A549 (cell line): ENCODE measurements at regions not wholly inside any gene's neighbourhood (a gene's known extent, or its start where the extent isn't known, plus 50 kb on each side); places are given as distances from the start of the nearest gene placed in this dataset.

ENCODE experiments used
- ATAC-seq, 2 experiments: fragments of 200-7000 bp in 1 of 2; fragments of >200 bp in 1 of 2; cut with Nextera tagmentation in 1 of 2; cut with Tn5 transposase in 1 of 2; 3 replicates each; pipeline versions ENCODE4 v1.8.0 to v1.9.1; 2018 to 2020; ENCODE audit warnings: mild to moderate bottlenecking in 1 of 2, moderate library complexity in 1 of 2
- CTCF ChIA-PET: fragments of 300-600 bp; sonication (Branson Sonifier 250); formaldehyde crosslinking; extraction: SDS; loops from one replicate; lab custom pipeline; 2021; ENCODE audit warnings: antibody characterized with exemption, inconsistent platforms; lab: Yijun Ruan, JAX
- POLR2A ChIA-PET: fragments of 350-600 bp; formaldehyde crosslinking; extraction: SDS; loops from one replicate; lab custom pipeline; 2021; ENCODE audit warnings: antibody characterized with exemption, inconsistent platforms; lab: Yijun Ruan, JAX
- DNase-seq, 2 experiments: peaks; one replicate each; pipeline versions ENCODE4 v3.0.0 to v3.0.0-alpha.2; 2011 to 2016; ENCODE audit warnings: low read depth in 1 of 2, low spot score in 1 of 2
- FAIRE-seq: peaks from 2 replicates; lab custom pipeline; 2011; peaks lifted over from hg19 to GRCh38; lab: Jason Lieb, UNC
- H3K27ac ChIP-seq, 2 experiments: fragments of >200 bp; sonication (Bioruptor Twin); formaldehyde crosslinking; 3 replicates each; pipeline ENCODE4 v1.5.1; 2016 to 2017
- H3K4me1 ChIP-seq: fragments of >200 bp; sonication (Bioruptor Twin); formaldehyde crosslinking; 3 replicates; pipeline ENCODE4 v1.6.1; 2016
- H3K4me2 ChIP-seq: fragments of >200 bp; sonication (Bioruptor Twin); formaldehyde crosslinking; 3 replicates; pipeline ENCODE4 v1.6.1; 2016
- H3K4me3 ChIP-seq: fragments of >200 bp; sonication (Bioruptor Twin); formaldehyde crosslinking; 3 replicates; pipeline ENCODE4 v1.5.1; 2016
- H3K9me3 ChIP-seq: fragments of >200 bp; sonication (Bioruptor Twin); formaldehyde crosslinking; 3 replicates; pipeline ENCODE4 v1.6.1; 2016
- CEBPB ChIP-seq, 2 experiments: fragments of >200 bp in 1 of 2; sonication (Bioruptor Twin) in 1 of 2; formaldehyde crosslinking in 1 of 2; IDR thresholded peaks; 2 replicates each; pipeline ENCODE4 v1.6.1; 2012 to 2016
- CHD2 ChIP-seq: fragments of 150-350 bp; IDR thresholded peaks from 2 replicates; pipeline ENCODE4 v1.6.1; 2014; ENCODE audit warnings: low read length; ENCODE audit not compliant: partially characterized antibody
- CTCF ChIP-seq: fragments of >200 bp; sonication (Bioruptor Twin); formaldehyde crosslinking; IDR thresholded peaks from 3 replicates; pipeline ENCODE4 v1.5.1; 2016
- E2F6 ChIP-seq: IDR thresholded peaks from 2 replicates; pipeline ENCODE4 v1.6.1; 2012; ENCODE audit warnings: low read depth, borderline replicate concordance
- FOSL2 ChIP-seq, 2 experiments: fragments of 450-650 bp in 1 of 2; fragments of >200 bp in 1 of 2; sonication (Bioruptor Twin) in 1 of 2; formaldehyde crosslinking; IDR thresholded peaks; 2 replicates each; pipeline versions ENCODE4 v1.5.0 to v1.6.1; 2016 to 2020; ENCODE audit warnings: mild to moderate bottlenecking in 1 of 2, moderate library complexity in 1 of 2
- FOXS1 ChIP-seq: fragments of 250-450 bp; sonication (Bioruptor Pico); IDR thresholded peaks from 2 replicates; pipeline ENCODE4 v1.5.0; 2020; ENCODE audit warnings: mild to moderate bottlenecking, moderate library complexity
- GATA3 ChIP-seq: IDR thresholded peaks from 2 replicates; pipeline ENCODE4 v1.6.1; 2012; ENCODE audit warnings: borderline replicate concordance
- HDAC2 ChIP-seq: fragments of 200-600 bp; sonication (generic); IDR thresholded peaks from 2 replicates; pipeline ENCODE4 v1.6.1; 2016
- HEYL ChIP-seq: fragments of 250-450 bp; sonication (Bioruptor Pico); IDR thresholded peaks from 2 replicates; pipeline ENCODE4 v1.8.0; 2021; ENCODE audit warnings: mild to moderate bottlenecking, moderate library complexity
- HMGXB4 ChIP-seq: fragments of 250-450 bp; sonication (Bioruptor Pico); IDR thresholded peaks from 2 replicates; pipeline ENCODE4 v1.5.0; 2021; ENCODE audit warnings: mild to moderate bottlenecking, moderate library complexity, borderline replicate concordance
- HOXA7 ChIP-seq: fragments of 250-450 bp; sonication (Bioruptor Pico); IDR thresholded peaks from 2 replicates; pipeline ENCODE4 v1.5.0; 2020; ENCODE audit warnings: mild to moderate bottlenecking, moderate library complexity
- HOXB5 ChIP-seq: fragments of 250-450 bp; sonication (Bioruptor Pico); IDR thresholded peaks from 2 replicates; pipeline ENCODE4 v1.5.0; 2020; ENCODE audit warnings: mild to moderate bottlenecking, moderate library complexity
- JUN ChIP-seq, 2 experiments: fragments of >200 bp; sonication (Bioruptor Twin); formaldehyde crosslinking; IDR thresholded peaks; 2 replicates in 1 of 2; 3 replicates in 1 of 2; pipeline ENCODE4 v1.6.1; 2016 to 2017
- NR3C1 ChIP-seq: fragments of >200 bp; sonication (Bioruptor Twin); formaldehyde crosslinking; IDR thresholded peaks from 3 replicates; pipeline ENCODE4 v1.6.1; 2017
- RAD21 ChIP-seq, 2 experiments: fragments of >200 bp in 1 of 2; sonication (Bioruptor Twin) in 1 of 2; formaldehyde crosslinking in 1 of 2; IDR thresholded peaks in 1 of 2; conservative IDR thresholded peaks in 1 of 2; 2 replicates in 1 of 2; 3 replicates in 1 of 2; pipeline ENCODE4 v1.6.1; 2012 to 2018; ENCODE audit warnings: inconsistent platforms in 1 of 2
- RARB ChIP-seq: fragments of 250-450 bp; sonication (Bioruptor Pico); IDR thresholded peaks from 2 replicates; pipeline ENCODE4 v1.8.0; 2021; ENCODE audit warnings: mild to moderate bottlenecking, moderate library complexity
- RCOR1 ChIP-seq: fragments of 150-350 bp; IDR thresholded peaks from 2 replicates; pipeline ENCODE4 v1.6.1; 2014; ENCODE audit warnings: antibody characterized with exemption, low read length, low read depth
- RNF2 ChIP-seq: fragments of 200-600 bp; sonication (generic); IDR thresholded peaks from 2 replicates; pipeline ENCODE4 v1.6.1; 2016; ENCODE audit warnings: low read depth, mild to moderate bottlenecking, antibody characterized with exemption, moderate library complexity, borderline replicate concordance
- TFCP2L1 ChIP-seq: fragments of 250-450 bp; sonication (Bioruptor Pico); IDR thresholded peaks from 2 replicates; pipeline ENCODE4 v1.5.0; 2021; ENCODE audit warnings: mild to moderate bottlenecking
- ZSCAN20 ChIP-seq: fragments of 250-450 bp; sonication (Bioruptor Pico); IDR thresholded peaks from 2 replicates; pipeline ENCODE4 v1.8.0; 2022; ENCODE audit warnings: mild to moderate bottlenecking, moderate library complexity
- WGBS: methylation state at CpG from one replicate; pipeline ENCODE4 v1.1.6; 2017; ENCODE audit errors: missing lambda C conversion rate; 5-methylcytosine and 5-hydroxymethylcytosine counted together

GRCh38 chr14:61147831-61148549 lies 133.1 kb downstream of the TMEM30B start:
- FAIRE-seq (no peak), ATAC-seq (no peak)
- 87% methylated on average over 21 of the region's 21 CpGs for WGBS

GRCh38 chr14:61147381-61147821 lies 133.7 kb downstream of the TMEM30B start:
- 82% methylated on average over 7 of the region's 7 CpGs for WGBS
- POLR2A ChIA-PET: no interaction called here
- DNase-seq: no peak
- Histone ChIP-seq H3K4me2 (no peak overlapping the region), H3K4me1 (no peaks in the 10 kb centered on the region), H3K4me3 (no peak overlapping the region), H3K9me3 (peaks cover 23% of the 10 kb centered on the region), H3K27ac (no peak overlapping the region)
- CTCF ChIA-PET: interaction anchor here (1.0 kb wide), 1 partner anchor 18 kb away, joined by 3 read pairs; no protein-coding TSS in a partner anchor
- no peak for TF ChIP-seq HEYL (CRISPR knock-in tag)
- no peak for TF ChIP-seq NR3C1
- TF ChIP-seq RNF2: no peak
- no peak for TF ChIP-seq FOXS1
- no peak for TF ChIP-seq HMGXB4
- no peak for TF ChIP-seq HOXA7 (CRISPR knock-in tag)
- no peak for TF ChIP-seq CEBPB (IDR thresholded peaks at IDR 0.05)
- TF ChIP-seq FOSL2 (IDR thresholded peaks at IDR 0.05): no peak
- no peak for TF ChIP-seq FOSL2 (CRISPR knock-in tag; IDR thresholded peaks at IDR 0.05)
- no peak for TF ChIP-seq GATA3
- TF ChIP-seq TFCP2L1: no peak
- TF ChIP-seq RAD21 (conservative IDR thresholded peaks at IDR 0.05 in 1 of 2, IDR thresholded peaks at IDR 0.05 in 1 of 2): no peak
- no peak for FAIRE-seq
- ATAC-seq: no peak

More at GRCh38 chr14:61147831-61148549, 133.1 kb downstream of the TMEM30B start:
- DNase-seq: no peak
- POLR2A ChIA-PET: no interaction called here
- H3K4me3 ChIP-seq: no peak overlapping the region
- CTCF ChIA-PET: interaction anchor here (1.0 to 1.2 kb wide), 2 partner anchors 17 to 23 kb away, joined by 3 read pairs; no protein-coding TSS in a partner anchor
- H3K4me1 ChIP-seq: no peaks in the 10 kb centered on the region
- TF ChIP-seq RARB (no peak), HEYL (CRISPR knock-in tag) (no peak), RCOR1 (no peak), HDAC2 (no peak), HMGXB4 (no peak), E2F6 (no peak), ZSCAN20 (no peak), HOXA7 (CRISPR knock-in tag) (no peak), CTCF (no peak), HOXB5 (CRISPR knock-in tag) (no peak), FOSL2 (IDR thresholded peaks at IDR 0.05) (no peak), FOSL2 (CRISPR knock-in tag; IDR thresholded peaks at IDR 0.05) (no peak), CHD2 (no peak), JUN (IDR thresholded peaks at IDR 0.05) (no peak)
- TF ChIP-seq, all 56 proteins: peak for 0
- H3K4me2 ChIP-seq: no peak overlapping the region
- no peak overlapping the region for H3K27ac ChIP-seq
- H3K9me3 ChIP-seq: peaks cover 19% of the 10 kb centered on the region
